Dedifferentiated amniotic fluid mesenchymal stem cell (primary cell): ENCODE measurements at regions not wholly inside any gene's neighbourhood (a gene's known extent, or its start where the extent isn't known, plus 50 kb on each side); places are given as distances from the start of the nearest gene placed in this dataset.
"Not testable (repeated sequence)": the region's sequence is repeated elsewhere in the genome, so short reads cannot be mapped to it uniquely, and the experiment has no call there.

ENCODE experiments used
- DNase-seq: peaks from one replicate; pipeline ENCODE4 v3.0.0-alpha.2; 2016; ENCODE audit errors: extremely low spot score

GRCh38 chr17:31748881-31749280 lies 110.2 kb downstream of the COPRS start:
- no peak for DNase-seq

- no peak for DNase-seq
Observed at GRCh38 chr17:31746884-31747495, 112.1 kb downstream of the COPRS start.

GRCh38 chr17:31745964-31746600 lies 113.0 kb downstream of the COPRS start:
- no peak for DNase-seq

- no peak for DNase-seq
Observed at GRCh38 chr17:31744511-31744951, 114.5 kb downstream of the COPRS start.

GRCh38 chr17:31743797-31744196 lies 115.2 kb downstream of the COPRS start:
- DNase-seq: no peak

- DNase-seq: no peak
Observed at GRCh38 chr17:31741371-31741770, 117.7 kb downstream of the COPRS start.

GRCh38 chr17:31740611-31741082 lies 118.4 kb downstream of the COPRS start:
- DNase-seq: peak; percentile 86

- peak; percentile 61 for DNase-seq
Observed at GRCh38 chr17:31738996-31739699, 119.9 kb downstream of the COPRS start.

GRCh38 chr17:31738488-31738887 lies 120.6 kb downstream of the COPRS start:
- DNase-seq: no peak

GRCh38 chr17:31738067-31738466 lies 121.0 kb downstream of the COPRS start:
- DNase-seq: no peak

- DNase-seq: no peak
Observed at GRCh38 chr17:31736855-31737625, 122.0 kb downstream of the COPRS start.

- no peak for DNase-seq
Observed at GRCh38 chr17:31733326-31733725, 125.7 kb downstream of the COPRS start.

- DNase-seq: not testable (repeated sequence)
Observed at GRCh38 chr17:31731585-31732154, 127.4 kb downstream of the COPRS start.

GRCh38 chr17:31731118-31731517 lies 127.9 kb downstream of the COPRS start:
- DNase-seq: no peak

- DNase-seq: no peak
Observed at GRCh38 chr17:31726980-31727427, 132.0 kb downstream of the COPRS start.

GRCh38 chr17:31724619-31725018 lies 134.4 kb downstream of the COPRS start:
- no peak for DNase-seq

- no peak for DNase-seq
Observed at GRCh38 chr17:31724026-31724425, 135.0 kb downstream of the COPRS start.

GRCh38 chr17:31722251-31723056 lies 136.6 kb downstream of the COPRS start:
- DNase-seq: peak; percentile 22

- DNase-seq: no peak
Observed at GRCh38 chr17:31721291-31722025, 137.6 kb downstream of the COPRS start.

GRCh38 chr17:31717251-31717650 lies 141.8 kb downstream of the COPRS start:
- not testable (repeated sequence) for DNase-seq
